IMR-90 (cell line): ENCODE measurements at regions not wholly inside any gene's neighbourhood (a gene's known extent, or its start where the extent isn't known, plus 50 kb on each side); places are given as distances from the start of the nearest gene placed in this dataset.

ENCODE experiments used
- ATAC-seq: fragments of 200-7000 bp; cut with Tn5 transposase; 2 replicates; pipeline ENCODE4 v1.9.1; 2020; ENCODE audit warnings: low read depth, mild to moderate bottlenecking, moderate library complexity
- BruUV-seq: library from RNA; stranded (reverse); fragments of 400-500 nt; replicated peaks from 2 replicates; lab custom pipeline; 2021; lab: Mats Ljungman, UMichigan
- CTCF ChIA-PET: fragments of 300-600 bp; formaldehyde crosslinking; extraction: SDS; loops from one replicate; lab custom pipeline; 2021; ENCODE audit warnings: antibody characterized with exemption; lab: Yijun Ruan, JAX
- POLR2A ChIA-PET: fragments of 300-600 bp; sonication (Branson Sonifier 250); formaldehyde crosslinking; loops from one replicate; lab custom pipeline; 2022; ENCODE audit warnings: antibody characterized with exemption; ENCODE audit not compliant: unreplicated experiment; lab: Charles Lee
- DNase-seq: peaks from one replicate; pipeline ENCODE4 v3.0.0; 2013
- H2AFZ ChIP-seq: replicated peaks from 2 replicates; pipeline ENCODE3; 2013; ENCODE audit warnings: low read length, mild to moderate bottlenecking; ENCODE audit not compliant: poor library complexity
- H2AK5ac ChIP-seq: 2 replicates; pipeline ENCODE4 v1.6.1; 2013; ENCODE audit warnings: low read depth, low read length, inconsistent platforms
- H2AK9ac ChIP-seq: replicated peaks from 2 replicates; pipeline ENCODE3; 2013; ENCODE audit warnings: mild to moderate bottlenecking, low read depth, low read length, moderate library complexity; ENCODE audit not compliant: poor library complexity
- H2BK120ac ChIP-seq: 2 replicates; pipeline ENCODE4 v1.6.1; 2013; ENCODE audit warnings: low read depth, low read length, inconsistent platforms
- H2BK15ac ChIP-seq: 3 replicates; pipeline ENCODE4 v1.6.1; 2013; ENCODE audit warnings: low read depth, low read length, inconsistent platforms
- H2BK20ac ChIP-seq: 2 replicates; pipeline ENCODE4 v1.6.1; 2013; ENCODE audit warnings: low read depth, mild to moderate bottlenecking, inconsistent platforms, low read length, moderate library complexity
- H2BK5ac ChIP-seq: 2 replicates; pipeline ENCODE4 v1.6.1; 2013; ENCODE audit warnings: mild to moderate bottlenecking, low read depth, low read length, inconsistent platforms; ENCODE audit not compliant: poor library complexity, severe bottlenecking
- H3K14ac ChIP-seq: replicated peaks from 2 replicates; pipeline ENCODE4 v1.6.1; 2013; ENCODE audit warnings: low read depth, low read length, inconsistent platforms
- H3K18ac ChIP-seq: 2 replicates; pipeline ENCODE4 v1.6.1; 2013; ENCODE audit warnings: low read depth, low read length, control low read depth
- H3K23ac ChIP-seq: 2 replicates; pipeline ENCODE4 v1.6.1; 2013; ENCODE audit warnings: low read depth, low read length, inconsistent platforms
- H3K27ac ChIP-seq: 2 replicates; pipeline ENCODE4 v1.5.1; 2013; ENCODE audit warnings: mild to moderate bottlenecking, control low read depth, low read length; ENCODE audit not compliant: insufficient read depth
- H3K27me3 ChIP-seq: 2 replicates; pipeline ENCODE4 v1.6.1; 2013; ENCODE audit warnings: low read length; ENCODE audit not compliant: control insufficient read depth, insufficient read depth
- H3K36me3 ChIP-seq: 2 replicates; pipeline ENCODE4 v1.6.1; 2013; ENCODE audit warnings: low read length, mixed read lengths; ENCODE audit not compliant: control insufficient read depth, insufficient read depth
- H3K4ac ChIP-seq: 2 replicates; pipeline ENCODE4 v1.6.1; 2013; ENCODE audit warnings: low read depth, low read length, inconsistent platforms
- H3K4me1 ChIP-seq: 2 replicates; pipeline ENCODE4 v1.6.1; 2013; ENCODE audit warnings: low read length, mixed read lengths; ENCODE audit not compliant: control insufficient read depth, insufficient read depth
- H3K4me2 ChIP-seq: 2 replicates; pipeline ENCODE4 v1.6.1; 2013; ENCODE audit warnings: low read depth, mild to moderate bottlenecking, control low read depth, low read length, moderate library complexity
- H3K4me3 ChIP-seq: 2 replicates; pipeline ENCODE4 v1.5.1; 2013; ENCODE audit warnings: low read depth, mild to moderate bottlenecking, control low read depth, low read length, moderate library complexity; ENCODE audit not compliant: insufficient read depth
- H3K56ac ChIP-seq: 2 replicates; pipeline ENCODE4 v1.6.1; 2013; ENCODE audit warnings: low read length, inconsistent platforms; ENCODE audit not compliant: insufficient read depth; ENCODE audit errors: extremely low read depth
- H3K79me1 ChIP-seq, 2 experiments: 2 replicates each; pipeline ENCODE4 v1.6.1; 2013; ENCODE audit warnings: low read length in 2 of 2, inconsistent platforms in 1 of 2, low read depth in 1 of 2
- H3K9ac ChIP-seq: 2 replicates; pipeline ENCODE4 v1.6.1; 2013; ENCODE audit warnings: low read depth, low read length, control low read depth
- H3K9me1 ChIP-seq: 2 replicates; pipeline ENCODE4 v1.6.1; 2013; ENCODE audit warnings: low read length, inconsistent platforms; ENCODE audit not compliant: insufficient read depth
- H3K9me3 ChIP-seq: 2 replicates; pipeline ENCODE4 v1.6.1; 2013; ENCODE audit warnings: low read length; ENCODE audit not compliant: control insufficient read depth, insufficient read depth
- H4K20me1 ChIP-seq: 2 replicates; pipeline ENCODE4 v1.6.1; 2013; ENCODE audit warnings: low read length, inconsistent platforms; ENCODE audit not compliant: insufficient read depth
- H4K5ac ChIP-seq: 2 replicates; pipeline ENCODE4 v1.6.1; 2013; ENCODE audit warnings: mild to moderate bottlenecking, low read depth, low read length, control low read depth
- H4K8ac ChIP-seq, 2 experiments: 2 replicates each; pipeline ENCODE4 v1.6.1; 2013; ENCODE audit warnings: low read depth in 2 of 2, low read length in 2 of 2, control low read depth in 1 of 2, inconsistent platforms in 1 of 2
- H4K91ac ChIP-seq: 2 replicates; pipeline ENCODE4 v1.6.1; 2013; ENCODE audit warnings: low read depth, low read length, inconsistent platforms; ENCODE audit not compliant: insufficient read depth
- BHLHE40 ChIP-seq: fragments of 150-350 bp; IDR thresholded peaks from 2 replicates; pipeline ENCODE4 v1.6.1; 2016; ENCODE audit warnings: mild to moderate bottlenecking, low read depth, low read length
- CEBPB ChIP-seq: IDR thresholded peaks from 2 replicates; pipeline ENCODE4 v1.6.1; 2012; ENCODE audit warnings: low read depth, low read length, improper control_type of control experiment
- CHD1 ChIP-seq: IDR thresholded peaks from 2 replicates; pipeline ENCODE4 v1.6.1; 2012; ENCODE audit warnings: low read depth, low read length, improper control_type of control experiment
- FOS ChIP-seq: fragments of 150-350 bp; IDR thresholded peaks from 2 replicates; pipeline ENCODE4 v1.6.1; 2016; ENCODE audit warnings: low read depth, low read length
- MAFK ChIP-seq: IDR thresholded peaks from 2 replicates; pipeline ENCODE4 v1.6.1; 2012; ENCODE audit warnings: low read depth, low read length, improper control_type of control experiment
- MXI1 ChIP-seq: IDR thresholded peaks from 2 replicates; pipeline ENCODE4 v1.6.1; 2012; ENCODE audit warnings: low read depth, mild to moderate bottlenecking, low read length, moderate library complexity, borderline replicate concordance
- NFE2L2 ChIP-seq: fragments of 150-350 bp; IDR thresholded peaks from 2 replicates; pipeline ENCODE4 v1.6.1; 2016; ENCODE audit warnings: low read depth, mild to moderate bottlenecking, low read length
- POLR2A ChIP-seq: IDR thresholded peaks from 2 replicates; pipeline ENCODE4 v1.6.1; 2012; ENCODE audit warnings: mild to moderate bottlenecking, low read depth, low read length
- RAD21 ChIP-seq: IDR thresholded peaks from 2 replicates; pipeline ENCODE4 v1.6.1; 2012; ENCODE audit warnings: low read length, improper control_type of control experiment
- RCOR1 ChIP-seq: IDR thresholded peaks from 2 replicates; pipeline ENCODE4 v1.6.1; 2012; ENCODE audit warnings: mild to moderate bottlenecking, low read length, improper control_type of control experiment; ENCODE audit not compliant: insufficient replicate concordance
- RFX5 ChIP-seq: IDR thresholded peaks from 2 replicates; pipeline ENCODE4 v1.8.0; 2012; ENCODE audit warnings: low read depth, mild to moderate bottlenecking, low read length, moderate library complexity
- SMC3 ChIP-seq: fragments of 150-350 bp; IDR thresholded peaks from 2 replicates; pipeline ENCODE4 v1.6.1; 2016; ENCODE audit warnings: low read depth, mild to moderate bottlenecking, antibody characterized with exemption, low read length, moderate library complexity
- USF2 ChIP-seq: fragments of 150-350 bp; IDR thresholded peaks from 2 replicates; pipeline ENCODE4 v1.6.1; 2017; ENCODE audit warnings: mild to moderate bottlenecking, antibody characterized with exemption, low read length, low read depth
- WGBS, 2 experiments: methylation state at CpG; one replicate each; pipeline versions ENCODE4 v1.1.5 to v1.1.7; 2013; ENCODE audit warnings: missing lambda C conversion rate in 2 of 2; ENCODE audit not compliant: insufficient read length in 1 of 2; ENCODE audit errors: extremely low coverage in 2 of 2; 5-methylcytosine and 5-hydroxymethylcytosine counted together
- dilution Hi-C: fragments of 300-500 bp; cut with HindIII; formaldehyde crosslinking; loops from one replicate; pipeline ENCODE4 v1.14.3; 2018; ENCODE audit warnings: low sequenced_read_pairs; ENCODE audit not compliant: unreplicated experiment
- in situ Hi-C: fragments of 300-500 bp; cut with MboI; formaldehyde crosslinking; loops from 3 replicates; pipeline ENCODE4 v1.14.3; 2019; ENCODE audit warnings: low sequenced_read_pairs, inconsistent platforms, mixed read lengths
- intact Hi-C: fragments of 100-400 bp; cut with micrococcal nuclease; formaldehyde crosslinking; loops from 2 replicates; pipeline ENCODE4 v1.10.0; 2022
- TF ChIP-seq, protein P1 (sequence below): conservative IDR thresholded peaks from 2 replicates; pipeline ENCODE4 v1.5.1; 2012; ENCODE audit warnings: mild to moderate bottlenecking, low read depth, low read length, improper control_type of control experiment
- TF ChIP-seq, protein P2 (sequence below): fragments of 150-350 bp; IDR thresholded peaks from 2 replicates; pipeline ENCODE4 v1.6.1; 2016; ENCODE audit warnings: low read depth, mild to moderate bottlenecking, low read length, moderate library complexity, borderline replicate concordance

- ChIA-PET POLR2A (no interaction called here), CTCF (no interaction called here)
- Histone ChIP-seq H3K9me3 (peaks cover 13% of the 10 kb centered on the region), H3K27ac (no peak overlapping the region), H3K27me3 (no peaks in the 10 kb centered on the region), H3K14ac (no peak overlapping the region), H3K9ac (no peak overlapping the region), H2BK20ac (no peak overlapping the region), H3K9me1 (no peaks in the 10 kb centered on the region), H2BK5ac (no peak overlapping the region), H2BK120ac (no peak overlapping the region), H4K5ac (no peak overlapping the region), H3K23ac (no peak overlapping the region), H3K4me3 (no peak overlapping the region), H3K18ac (no peak overlapping the region), H2AK9ac (no peak overlapping the region), H3K56ac (no peak overlapping the region), H4K91ac (no peak overlapping the region), H3K4ac (no peak overlapping the region), H2AFZ (no peak overlapping the region), H3K36me3 (no peaks in the 10 kb centered on the region), H2BK15ac (no peak overlapping the region), H3K4me2 (no peak overlapping the region), H2AK5ac (no peak overlapping the region), H4K8ac (no peak overlapping the region), H4K20me1 (no peaks in the 10 kb centered on the region), H3K4me1 (no peaks in the 10 kb centered on the region), H3K79me1 (no peaks in the 10 kb centered on the region)
- TF ChIP-seq MXI1: no peak
- TF ChIP-seq RAD21: no peak
- TF ChIP-seq, protein P1, sequence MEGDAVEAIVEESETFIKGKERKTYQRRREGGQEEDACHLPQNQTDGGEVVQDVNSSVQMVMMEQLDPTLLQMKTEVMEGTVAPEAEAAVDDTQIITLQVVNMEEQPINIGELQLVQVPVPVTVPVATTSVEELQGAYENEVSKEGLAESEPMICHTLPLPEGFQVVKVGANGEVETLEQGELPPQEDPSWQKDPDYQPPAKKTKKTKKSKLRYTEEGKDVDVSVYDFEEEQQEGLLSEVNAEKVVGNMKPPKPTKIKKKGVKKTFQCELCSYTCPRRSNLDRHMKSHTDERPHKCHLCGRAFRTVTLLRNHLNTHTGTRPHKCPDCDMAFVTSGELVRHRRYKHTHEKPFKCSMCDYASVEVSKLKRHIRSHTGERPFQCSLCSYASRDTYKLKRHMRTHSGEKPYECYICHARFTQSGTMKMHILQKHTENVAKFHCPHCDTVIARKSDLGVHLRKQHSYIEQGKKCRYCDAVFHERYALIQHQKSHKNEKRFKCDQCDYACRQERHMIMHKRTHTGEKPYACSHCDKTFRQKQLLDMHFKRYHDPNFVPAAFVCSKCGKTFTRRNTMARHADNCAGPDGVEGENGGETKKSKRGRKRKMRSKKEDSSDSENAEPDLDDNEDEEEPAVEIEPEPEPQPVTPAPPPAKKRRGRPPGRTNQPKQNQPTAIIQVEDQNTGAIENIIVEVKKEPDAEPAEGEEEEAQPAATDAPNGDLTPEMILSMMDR: no peak
- TF ChIP-seq NFE2L2: no peak
- TF ChIP-seq CHD1: no peak
- no peak for TF ChIP-seq BHLHE40
- no peak for TF ChIP-seq SMC3
- no peak for TF ChIP-seq CEBPB
- no peak for TF ChIP-seq RCOR1
- TF ChIP-seq FOS: no peak
- TF ChIP-seq MAFK: no peak
- TF ChIP-seq, protein P2, sequence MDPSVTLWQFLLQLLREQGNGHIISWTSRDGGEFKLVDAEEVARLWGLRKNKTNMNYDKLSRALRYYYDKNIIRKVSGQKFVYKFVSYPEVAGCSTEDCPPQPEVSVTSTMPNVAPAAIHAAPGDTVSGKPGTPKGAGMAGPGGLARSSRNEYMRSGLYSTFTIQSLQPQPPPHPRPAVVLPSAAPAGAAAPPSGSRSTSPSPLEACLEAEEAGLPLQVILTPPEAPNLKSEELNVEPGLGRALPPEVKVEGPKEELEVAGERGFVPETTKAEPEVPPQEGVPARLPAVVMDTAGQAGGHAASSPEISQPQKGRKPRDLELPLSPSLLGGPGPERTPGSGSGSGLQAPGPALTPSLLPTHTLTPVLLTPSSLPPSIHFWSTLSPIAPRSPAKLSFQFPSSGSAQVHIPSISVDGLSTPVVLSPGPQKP: no peak
- no peak for TF ChIP-seq RFX5
- TF ChIP-seq USF2: no peak
- TF ChIP-seq POLR2A: no peak
- ATAC-seq (no peak), DNase-seq (no peak)
- in situ Hi-C loops (no loop called here), intact Hi-C loops (no loop called here), dilution Hi-C loops (no loop called here)
- no TSS peak for BruUV-seq
- WGBS, 2 experiments: no CpG with 5 or more reads among the region's 1 CpG
These were observed 354.3 kb downstream of the AKAIN1 start for GRCh38 chr18:4842751-4843150.
